MM.1S (cell line): ENCODE measurements at regions not wholly inside any gene's neighbourhood (a gene's known extent, or its start where the extent isn't known, plus 50 kb on each side); places are given as distances from the start of the nearest gene placed in this dataset.

ENCODE experiments used
- EZH2 ChIP-seq: fragments of 300-600 bp; sonication (generic); optimal IDR thresholded peaks from 2 replicates; pipeline ENCODE3; 2017; ENCODE audit warnings: low read depth, mild to moderate bottlenecking, antibody characterized with exemption, low read length, mixed read lengths
- TF ChIP-seq, protein P1 (sequence below): fragments of 300-600 bp; sonication (generic); IDR thresholded peaks from 2 replicates; pipeline ENCODE4 v1.5.1; 2016; ENCODE audit warnings: antibody characterized with exemption, low read length, mixed read lengths

DNA sequence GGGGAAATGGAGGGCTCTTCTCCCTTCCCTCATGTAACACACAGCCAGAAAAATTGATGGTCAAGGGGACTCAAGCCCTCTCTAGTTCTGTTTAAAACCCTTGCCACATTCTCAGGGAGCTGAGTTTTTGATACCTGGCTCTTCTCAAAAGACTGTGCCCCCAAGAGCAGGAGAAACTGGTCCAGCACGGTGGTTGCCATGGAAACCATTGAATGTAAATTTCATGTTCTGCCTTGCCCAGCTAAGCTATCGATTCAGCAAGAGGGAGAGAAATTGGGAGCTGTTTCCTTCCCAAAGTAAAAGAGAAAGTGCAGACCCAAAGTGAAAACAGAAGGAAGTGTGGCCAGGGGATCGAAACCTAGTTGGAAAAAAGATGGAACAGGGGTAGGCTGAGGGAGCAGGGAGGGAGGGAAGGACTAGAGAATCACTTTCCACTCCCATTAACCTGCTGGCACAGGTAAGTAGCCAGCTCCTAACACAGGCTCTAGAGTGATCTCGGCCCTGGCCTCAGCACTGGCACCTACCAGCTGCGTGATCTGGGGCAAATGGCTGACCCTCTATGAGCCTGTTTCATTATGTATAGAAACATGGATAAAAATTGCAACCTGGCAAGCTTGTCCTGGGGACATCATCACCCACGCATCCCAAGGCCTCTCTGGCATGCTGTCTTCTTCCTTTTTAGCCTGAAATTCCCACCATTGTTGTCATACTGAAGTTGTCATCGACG is 140.9 kb downstream of the TPRA1 start:
- TF ChIP-seq, protein P1, sequence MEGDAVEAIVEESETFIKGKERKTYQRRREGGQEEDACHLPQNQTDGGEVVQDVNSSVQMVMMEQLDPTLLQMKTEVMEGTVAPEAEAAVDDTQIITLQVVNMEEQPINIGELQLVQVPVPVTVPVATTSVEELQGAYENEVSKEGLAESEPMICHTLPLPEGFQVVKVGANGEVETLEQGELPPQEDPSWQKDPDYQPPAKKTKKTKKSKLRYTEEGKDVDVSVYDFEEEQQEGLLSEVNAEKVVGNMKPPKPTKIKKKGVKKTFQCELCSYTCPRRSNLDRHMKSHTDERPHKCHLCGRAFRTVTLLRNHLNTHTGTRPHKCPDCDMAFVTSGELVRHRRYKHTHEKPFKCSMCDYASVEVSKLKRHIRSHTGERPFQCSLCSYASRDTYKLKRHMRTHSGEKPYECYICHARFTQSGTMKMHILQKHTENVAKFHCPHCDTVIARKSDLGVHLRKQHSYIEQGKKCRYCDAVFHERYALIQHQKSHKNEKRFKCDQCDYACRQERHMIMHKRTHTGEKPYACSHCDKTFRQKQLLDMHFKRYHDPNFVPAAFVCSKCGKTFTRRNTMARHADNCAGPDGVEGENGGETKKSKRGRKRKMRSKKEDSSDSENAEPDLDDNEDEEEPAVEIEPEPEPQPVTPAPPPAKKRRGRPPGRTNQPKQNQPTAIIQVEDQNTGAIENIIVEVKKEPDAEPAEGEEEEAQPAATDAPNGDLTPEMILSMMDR: no peak
- TF ChIP-seq EZH2: no peak
